C4-2B (cell line): ENCODE measurements at regions not wholly inside any gene's neighbourhood (a gene's known extent, or its start where the extent isn't known, plus 50 kb on each side); places are given as distances from the start of the nearest gene placed in this dataset.

Source experiments
- ZFX ChIP-seq: fragments of 450-650 bp; IDR thresholded peaks from 2 replicates; pipeline ENCODE4 v1.6.1; 2017
- TF ChIP-seq, protein P1 (sequence below): fragments of 450-650 bp; conservative IDR thresholded peaks from 2 replicates; pipeline ENCODE4 v1.5.1; 2017; ENCODE audit warnings: mild to moderate bottlenecking

DNA sequence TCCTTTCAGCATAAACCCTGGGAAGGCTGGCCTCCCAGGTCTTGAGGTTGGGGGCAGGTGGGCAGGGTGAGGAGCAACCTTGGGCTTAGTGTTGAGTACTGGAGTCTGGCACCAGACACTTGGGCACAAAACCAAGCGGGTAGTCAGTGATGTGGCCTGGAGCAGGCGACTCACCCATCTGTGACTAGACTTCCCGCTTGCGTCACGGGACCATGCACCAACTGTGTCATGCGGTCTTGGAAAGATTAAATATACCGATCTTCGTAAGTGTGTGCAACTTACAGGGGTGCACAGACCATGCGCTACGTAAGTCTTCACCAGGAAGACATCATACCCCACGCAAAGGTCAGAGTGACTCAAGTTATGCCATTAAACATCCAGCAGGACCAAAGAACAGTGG lies 304.4 kb upstream of the IRX4 start:
- TF ChIP-seq, protein P1, sequence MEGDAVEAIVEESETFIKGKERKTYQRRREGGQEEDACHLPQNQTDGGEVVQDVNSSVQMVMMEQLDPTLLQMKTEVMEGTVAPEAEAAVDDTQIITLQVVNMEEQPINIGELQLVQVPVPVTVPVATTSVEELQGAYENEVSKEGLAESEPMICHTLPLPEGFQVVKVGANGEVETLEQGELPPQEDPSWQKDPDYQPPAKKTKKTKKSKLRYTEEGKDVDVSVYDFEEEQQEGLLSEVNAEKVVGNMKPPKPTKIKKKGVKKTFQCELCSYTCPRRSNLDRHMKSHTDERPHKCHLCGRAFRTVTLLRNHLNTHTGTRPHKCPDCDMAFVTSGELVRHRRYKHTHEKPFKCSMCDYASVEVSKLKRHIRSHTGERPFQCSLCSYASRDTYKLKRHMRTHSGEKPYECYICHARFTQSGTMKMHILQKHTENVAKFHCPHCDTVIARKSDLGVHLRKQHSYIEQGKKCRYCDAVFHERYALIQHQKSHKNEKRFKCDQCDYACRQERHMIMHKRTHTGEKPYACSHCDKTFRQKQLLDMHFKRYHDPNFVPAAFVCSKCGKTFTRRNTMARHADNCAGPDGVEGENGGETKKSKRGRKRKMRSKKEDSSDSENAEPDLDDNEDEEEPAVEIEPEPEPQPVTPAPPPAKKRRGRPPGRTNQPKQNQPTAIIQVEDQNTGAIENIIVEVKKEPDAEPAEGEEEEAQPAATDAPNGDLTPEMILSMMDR, result no peak
- no peak for TF ChIP-seq ZFX
